HepG2 (cell line): ENCODE measurements at regions not wholly inside any gene's neighbourhood (a gene's known extent, or its start where the extent isn't known, plus 50 kb on each side); places are given as distances from the start of the nearest gene placed in this dataset.

Source experiments
- ATAC-seq: fragments of 200-7000 bp; cut with Tn5 transposase; 3 replicates; pipeline ENCODE4 v1.9.1; 2020; ENCODE audit warnings: mild to moderate bottlenecking, moderate library complexity
- BruUV-seq: library from RNA; stranded (reverse); fragments of 400-500 nt; replicated peaks from 2 replicates; lab custom pipeline; 2021; lab: Mats Ljungman, UMichigan
- CTCF ChIA-PET: fragments of 300-600 bp; formaldehyde crosslinking; extraction: SDS; loops from one replicate; lab custom pipeline; 2021; ENCODE audit warnings: low total read pairs, inconsistent platforms, low intra/inter-chr PET ratio; lab: Yijun Ruan, JAX
- POLR2A ChIA-PET: fragments of 350-600 bp; sonication (Branson Sonifier 250); formaldehyde crosslinking; loops from one replicate; lab custom pipeline; 2020; ENCODE audit warnings: antibody characterized with exemption, inconsistent platforms; lab: Yijun Ruan, JAX
- DNase-seq: peaks from one replicate; pipeline ENCODE4 v3.0.0-alpha.2; 2015; ENCODE audit warnings: low spot score
- FAIRE-seq: peaks from 3 replicates; lab custom pipeline; 2011; peaks lifted over from hg19 to GRCh38; lab: Jason Lieb, UNC
- H2AFZ ChIP-seq: one replicate; pipeline ENCODE4 v1.6.1; 2011; ENCODE audit warnings: low read length, inconsistent platforms
- H3K27ac ChIP-seq: fragments of 300-600 bp; 3 replicates; pipeline ENCODE4 v1.8.0; 2011; ENCODE audit warnings: mixed run types, mild to moderate bottlenecking, mixed read lengths, low read length, inconsistent platforms; ENCODE audit not compliant: insufficient read depth; ENCODE audit errors: extremely low read length
- H3K27me3 ChIP-seq, 2 experiments: fragments of 200-600 bp in 1 of 2; 2 replicates in 1 of 2; 3 replicates in 1 of 2; pipeline versions ENCODE4 v1.6.0 to v1.8.0; 2011; ENCODE audit warnings: low read length in 2 of 2, mild to moderate bottlenecking in 2 of 2, moderate library complexity in 2 of 2, inconsistent platforms in 1 of 2; ENCODE audit not compliant: insufficient read depth in 2 of 2, control insufficient read depth in 1 of 2
- H3K36me3 ChIP-seq, 2 experiments: fragments of 200-600 bp in 1 of 2; replicated peaks in 1 of 2; 2 replicates in 1 of 2; 3 replicates in 1 of 2; pipeline versions ENCODE4 v1.5.1 to v1.8.0; 2011; ENCODE audit warnings: low read length in 2 of 2, inconsistent platforms in 1 of 2; ENCODE audit not compliant: insufficient read depth in 2 of 2, control insufficient read depth in 1 of 2
- H3K4me1 ChIP-seq: 2 replicates; pipeline ENCODE4 v1.5.1; 2012; ENCODE audit warnings: low read length, inconsistent platforms; ENCODE audit not compliant: insufficient read depth
- H3K4me2 ChIP-seq: 2 replicates; pipeline ENCODE4 v1.6.0; 2011; ENCODE audit warnings: low read depth, low read length, inconsistent platforms
- H3K4me3 ChIP-seq, 3 experiments: fragments of 200-600 bp in 1 of 3; sonication (generic), shearing (Covaris generic) in 1 of 3; replicated peaks in 1 of 3; 2 replicates each; pipeline ENCODE4 v1.5.1; 2011 to 2016; ENCODE audit warnings: low read length in 3 of 3, inconsistent platforms in 2 of 3, low read depth in 2 of 3, mild to moderate bottlenecking in 2 of 3, control low read depth in 1 of 3, mixed read lengths in 1 of 3; ENCODE audit not compliant: insufficient read depth in 1 of 3
- H3K79me2 ChIP-seq: one replicate; pipeline ENCODE4 v1.6.1; 2011; ENCODE audit warnings: low read length, inconsistent platforms; ENCODE audit not compliant: insufficient read depth
- H3K9ac ChIP-seq: 2 replicates; pipeline ENCODE4 v1.6.0; 2011; ENCODE audit warnings: mild to moderate bottlenecking, low read depth, low read length, inconsistent platforms; ENCODE audit not compliant: insufficient read depth
- H3K9me3 ChIP-seq: 2 replicates; pipeline ENCODE4 v1.5.1; 2012; ENCODE audit warnings: mild to moderate bottlenecking, low read length
- H4K20me1 ChIP-seq: 2 replicates; pipeline ENCODE4 v1.6.0; 2011; ENCODE audit warnings: inconsistent platforms, mild to moderate bottlenecking, low read length, moderate library complexity; ENCODE audit not compliant: insufficient read depth
- ARNT2 ChIP-seq: sonication (generic); formaldehyde crosslinking; IDR thresholded peaks from 2 replicates; pipeline ENCODE4 v1.8.0; 2022; ENCODE audit warnings: mild to moderate bottlenecking, low read depth, missing genetic modification reagents, moderate library complexity
- DMTF1 ChIP-seq: sonication (generic); formaldehyde crosslinking; IDR thresholded peaks from 2 replicates; pipeline ENCODE4 v1.4.0; 2020; ENCODE audit warnings: mild to moderate bottlenecking, missing genetic modification reagents
- MBD4 ChIP-seq: IDR thresholded peaks from 2 replicates; pipeline ENCODE4 v1.6.1; 2012; ENCODE audit warnings: low read length, inconsistent platforms, borderline replicate concordance
- MTA3 ChIP-seq: sonication (generic); formaldehyde crosslinking; IDR thresholded peaks from 2 replicates; pipeline ENCODE4 v1.4.0; 2020; ENCODE audit warnings: missing genetic modification reagents
- MYNN ChIP-seq: sonication (generic); formaldehyde crosslinking; IDR thresholded peaks from 2 replicates; pipeline ENCODE4 v1.4.0; 2020; ENCODE audit warnings: mild to moderate bottlenecking, low read depth, missing genetic modification reagents
- REPIN1 ChIP-seq: sonication (generic); formaldehyde crosslinking; IDR thresholded peaks from 2 replicates; pipeline ENCODE4 v1.8.0; 2022; ENCODE audit warnings: missing genetic modification reagents, low read depth, mild to moderate bottlenecking, borderline replicate concordance
- SOX13 ChIP-seq, 3 experiments: fragments of 450-650 bp in 1 of 3; sonication (generic) in 1 of 3; formaldehyde crosslinking in 1 of 3; IDR thresholded peaks in 2 of 3; conservative IDR thresholded peaks in 1 of 3; 2 replicates each; pipeline versions ENCODE4 v1.5.0 to v1.6.1; 2016 to 2020; ENCODE audit warnings: antibody characterized with exemption in 1 of 3, mild to moderate bottlenecking in 1 of 3, missing compliant biosample characterization in 1 of 3, missing genetic modification reagents in 1 of 3, moderate library complexity in 1 of 3
- TERF1 ChIP-seq: sonication (generic); formaldehyde crosslinking; IDR thresholded peaks from 2 replicates; pipeline ENCODE4 v1.8.0; 2022; ENCODE audit warnings: mild to moderate bottlenecking, missing genetic modification reagents, moderate library complexity
- ZNF317 ChIP-seq: sonication (generic); formaldehyde crosslinking; IDR thresholded peaks from 2 replicates; pipeline ENCODE4 v1.5.0; 2020; ENCODE audit warnings: mild to moderate bottlenecking, missing genetic modification reagents
- WGBS: methylation state at CpG from one replicate; pipeline ENCODE4 v1.1.6; 2017; ENCODE audit warnings: low lambda C conversion rate; 5-methylcytosine and 5-hydroxymethylcytosine counted together
- in situ Hi-C: cut with HindIII; loops from 2 replicates; pipeline ENCODE4 v1.10.0; 2017; ENCODE audit warnings: low pct_unique_long_range_greater_than_20kb; ENCODE audit not compliant: extremely low pct_ligation_motif_present
- intact Hi-C: fragments of 100-400 bp; cut with micrococcal nuclease; formaldehyde crosslinking; loops from one replicate; pipeline ENCODE4 v1.10.0; 2022; ENCODE audit not compliant: unreplicated experiment
- TF ChIP-seq, protein P1 (sequence below): sonication (generic); formaldehyde crosslinking; conservative IDR thresholded peaks from 2 replicates; pipeline ENCODE4 v1.8.0; 2022; ENCODE audit warnings: mild to moderate bottlenecking, moderate library complexity, missing genetic modification reagents

DNA sequence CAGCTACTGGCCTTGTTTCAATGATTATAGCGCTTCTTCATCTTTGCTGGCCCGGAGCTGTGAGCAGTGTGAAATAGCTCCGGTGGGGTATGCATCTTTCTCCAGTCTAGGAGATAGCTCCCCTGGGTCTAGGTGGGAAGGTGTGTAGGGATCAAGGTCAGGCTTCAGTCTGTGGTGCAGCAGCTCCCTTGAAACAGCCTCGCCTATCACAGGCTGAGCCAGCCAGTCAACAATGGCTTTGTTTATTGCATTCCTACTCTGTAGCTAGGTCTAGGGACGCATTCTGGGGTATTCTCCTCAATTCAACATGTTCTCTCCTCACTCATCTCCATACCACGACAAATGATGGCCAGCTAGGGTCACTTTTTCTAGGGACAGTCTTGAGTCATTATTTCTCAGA lies 646.8 kb upstream of the IGFBP3 start:
- H3K9ac ChIP-seq = no peak overlapping the region
- no peaks in the 10 kb centered on the region for H3K9me3 ChIP-seq
- no peaks in the 10 kb centered on the region for H3K36me3 ChIP-seq
- WGBS = 0% methylated on average over 2 of the region's 6 CpGs
- H4K20me1 ChIP-seq = no peaks in the 10 kb centered on the region
- ChIA-PET CTCF (no interaction called here), POLR2A (no interaction called here)
- FAIRE-seq (no peak), DNase-seq (no peak), ATAC-seq (no peak)
- H3K27me3 ChIP-seq = no peaks in the 10 kb centered on the region
- intact Hi-C loops = loop anchor here (10.0 kb wide), 1 partner anchor 1773 kb away; the partner anchor contains the start of gene PPIA
- H2AFZ ChIP-seq = no peak overlapping the region
- BruUV-seq = no TSS peak
- H3K4me2 ChIP-seq = no peak overlapping the region
- no peaks in the 10 kb centered on the region for H3K79me2 ChIP-seq
- in situ Hi-C loops = no loop called here
- TF ChIP-seq MTA3 (CRISPR knock-in tag) (no peak), DMTF1 (CRISPR knock-in tag) (no peak), ARNT2 (CRISPR knock-in tag) (no peak), REPIN1 (CRISPR knock-in tag) (no peak), ZNF317 (CRISPR knock-in tag) (no peak), MYNN (CRISPR knock-in tag) (no peak), MBD4 (no peak), SOX13 (IDR thresholded peaks at IDR 0.05) (no peak), SOX13 (CRISPR knock-in tag; conservative IDR thresholded peaks at IDR 0.05 in 1 of 2, IDR thresholded peaks at IDR 0.05 in 1 of 2) (no peak), TERF1 (CRISPR knock-in tag) (no peak)
- TF ChIP-seq, protein P1, sequence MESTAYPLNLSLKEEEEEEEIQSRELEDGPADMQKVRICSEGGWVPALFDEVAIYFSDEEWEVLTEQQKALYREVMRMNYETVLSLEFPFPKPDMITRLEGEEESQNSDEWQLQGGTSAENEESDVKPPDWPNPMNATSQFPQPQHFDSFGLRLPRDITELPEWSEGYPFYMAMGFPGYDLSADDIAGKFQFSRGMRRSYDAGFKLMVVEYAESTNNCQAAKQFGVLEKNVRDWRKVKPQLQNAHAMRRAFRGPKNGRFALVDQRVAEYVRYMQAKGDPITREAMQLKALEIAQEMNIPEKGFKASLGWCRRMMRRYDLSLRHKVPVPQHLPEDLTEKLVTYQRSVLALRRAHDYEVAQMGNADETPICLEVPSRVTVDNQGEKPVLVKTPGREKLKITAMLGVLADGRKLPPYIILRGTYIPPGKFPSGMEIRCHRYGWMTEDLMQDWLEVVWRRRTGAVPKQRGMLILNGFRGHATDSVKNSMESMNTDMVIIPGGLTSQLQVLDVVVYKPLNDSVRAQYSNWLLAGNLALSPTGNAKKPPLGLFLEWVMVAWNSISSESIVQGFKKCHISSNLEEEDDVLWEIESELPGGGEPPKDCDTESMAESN (CRISPR knock-in tag) = no peak
- H3K4me3 ChIP-seq = no peak overlapping the region
- H3K27ac ChIP-seq = no peak overlapping the region
- H3K4me1 ChIP-seq = no peaks in the 10 kb centered on the region
